ENCODE measurements at regions not wholly inside any gene's neighbourhood (a gene's known extent, or its start where the extent isn't known, plus 50 kb on each side); places are given as distances from the start of the nearest gene placed in this dataset.
"Not testable (repeated sequence)": the region's sequence is repeated elsewhere in the genome, so short reads cannot be mapped to it uniquely, and the experiment has no call there.

GRCh38 chr2:77867146-77867545 lies 345.0 kb upstream of the LRRTM4 start:
- H3K9me3 Mint-ChIP-seq, result peaks cover 12 to 13% of the 10 kb centered on the region in 2 donors
- no peak for DNase-seq (ENCODE audit: low spot score in 2 of 2)
- H3K36me3 Mint-ChIP-seq, result peaks cover 0 to 6% of the 10 kb centered on the region in 2 donors
- ATAC-seq, result no peak
- H3K27ac Mint-ChIP-seq, result no peak overlapping the region

- no peak overlapping the region for H3K27ac Mint-ChIP-seq
These were observed 351.3 kb upstream of the LRRTM4 start for GRCh38 chr2:77873506-77873905.

GRCh38 chr2:77900211-77900610 lies 378.0 kb upstream of the LRRTM4 start:
- not testable (repeated sequence) for H3K27ac Mint-ChIP-seq; DNase-seq (ENCODE audit: low spot score in 2 of 2); H3K36me3 Mint-ChIP-seq; ATAC-seq
- peaks cover 24 to 25% of the 10 kb centered on the region in 2 donors for H3K9me3 Mint-ChIP-seq

More at GRCh38 chr2:77873506-77873905, 351.3 kb upstream of the LRRTM4 start:
- Mint-ChIP-seq H3K9me3 (peaks cover 24 to 26% of the 10 kb centered on the region in 2 donors), H3K36me3 (peaks cover 0 to 9% of the 10 kb centered on the region in 2 donors)
- DNase-seq (ENCODE audit: low spot score in 2 of 2) (no peak), ATAC-seq (no peak)

GRCh38 chr2:77910136-77910535 lies 388.0 kb upstream of the LRRTM4 start:
- no peak overlapping the region for H3K27ac Mint-ChIP-seq
- H3K9me3 Mint-ChIP-seq, result peaks cover 15 to 27% of the 10 kb centered on the region in 2 donors
- H3K36me3 Mint-ChIP-seq, result no peaks in the 10 kb centered on the region
- ATAC-seq, result no peak
- no peak for DNase-seq (ENCODE audit: low spot score in 2 of 2)

- DNase-seq (ENCODE audit: low spot score in 2 of 2) (no peak), ATAC-seq (no peak)
- Mint-ChIP-seq H3K9me3 (peaks cover 0 to 22% of the 10 kb centered on the region in 2 donors), H3K36me3 (peaks cover 0 to 5% of the 10 kb centered on the region in 2 donors), H3K27ac (no peak overlapping the region)
These were observed 398.7 kb upstream of the LRRTM4 start for GRCh38 chr2:77920838-77921366.

GRCh38 chr2:77922567-77922966 lies 400.4 kb upstream of the LRRTM4 start:
- DNase-seq (ENCODE audit: low spot score in 2 of 2) (no peak), ATAC-seq (no peak)
- Mint-ChIP-seq H3K36me3 (peaks cover 0 to 6% of the 10 kb centered on the region in 2 donors), H3K27ac (no peak overlapping the region), H3K9me3 (peaks cover 0 to 22% of the 10 kb centered on the region in 2 donors)

GRCh38 chr2:77937366-77937765 lies 415.2 kb upstream of the LRRTM4 start:
- Mint-ChIP-seq H3K9me3 (peaks cover 9 to 13% of the 10 kb centered on the region in 2 donors), H3K36me3 (no peaks in the 10 kb centered on the region), H3K27ac (no peak overlapping the region)
- no peak for ATAC-seq
- DNase-seq (ENCODE audit: low spot score in 2 of 2), result no peak

GRCh38 chr2:77938462-77938861 lies 416.3 kb upstream of the LRRTM4 start:
- no peak for ATAC-seq
- Mint-ChIP-seq H3K36me3 (no peaks in the 10 kb centered on the region), H3K9me3 (peaks cover 9 to 18% of the 10 kb centered on the region in 2 donors), H3K27ac (no peak overlapping the region)
- no peak for DNase-seq (ENCODE audit: low spot score in 2 of 2)

- no peak for DNase-seq (ENCODE audit: low spot score in 2 of 2)
- peaks cover 18 to 23% of the 10 kb centered on the region in 2 donors for H3K9me3 Mint-ChIP-seq
- peaks cover 0 to 5% of the 10 kb centered on the region in 2 donors for H3K36me3 Mint-ChIP-seq
- H3K27ac Mint-ChIP-seq, result no peak overlapping the region
- ATAC-seq, result no peak
These were observed 417.2 kb upstream of the LRRTM4 start for GRCh38 chr2:77939370-77939769.

GRCh38 chr2:77939801-77940200 lies 417.6 kb upstream of the LRRTM4 start:
- peaks cover 0 to 6% of the 10 kb centered on the region in 2 donors for H3K36me3 Mint-ChIP-seq
- DNase-seq (ENCODE audit: low spot score in 2 of 2) (no peak), ATAC-seq (no peak)
- peaks cover 22 to 27% of the 10 kb centered on the region in 2 donors for H3K9me3 Mint-ChIP-seq
- no peak overlapping the region for H3K27ac Mint-ChIP-seq

GRCh38 chr2:77954931-77955330 lies 432.8 kb upstream of the LRRTM4 start:
- H3K36me3 Mint-ChIP-seq, result no peaks in the 10 kb centered on the region
- H3K27ac Mint-ChIP-seq, result no peak overlapping the region
- peaks cover 23 to 31% of the 10 kb centered on the region in 2 donors for H3K9me3 Mint-ChIP-seq
- DNase-seq (ENCODE audit: low spot score in 2 of 2) (no peak), ATAC-seq (no peak)

- Mint-ChIP-seq H3K27ac (no peak overlapping the region), H3K36me3 (peaks cover 13 to 16% of the 10 kb centered on the region in 2 donors), H3K9me3 (peaks cover 33 to 37% of the 10 kb centered on the region in 2 donors)
- ATAC-seq, result no peak
- DNase-seq (ENCODE audit: low spot score in 2 of 2), result no peak
These were observed 440.8 kb upstream of the LRRTM4 start for GRCh38 chr2:77962943-77963342.

- H3K9me3 Mint-ChIP-seq, result peaks cover 30 to 39% of the 10 kb centered on the region in 2 donors
- DNase-seq (ENCODE audit: low spot score in 2 of 2), result no peak
These were observed 455.4 kb upstream of the LRRTM4 start for GRCh38 chr2:77977471-77978063.

GRCh38 chr2:77995161-77995560 lies 473.0 kb upstream of the LRRTM4 start:
- Mint-ChIP-seq H3K9me3 (no peaks in the 10 kb centered on the region), H3K36me3 (no peaks in the 10 kb centered on the region), H3K27ac (no peak overlapping the region)
- ATAC-seq (no peak), DNase-seq (ENCODE audit: low spot score in 2 of 2) (no peak)

More at GRCh38 chr2:77977471-77978063, 455.4 kb upstream of the LRRTM4 start:
- H3K27ac Mint-ChIP-seq, result no peak overlapping the region
- no peak for ATAC-seq
- H3K36me3 Mint-ChIP-seq, result no peaks in the 10 kb centered on the region

GRCh38 chr2:77999376-77999775 lies 477.2 kb upstream of the LRRTM4 start:
- ATAC-seq (no peak), DNase-seq (ENCODE audit: low spot score in 2 of 2) (no peak)
- H3K27ac Mint-ChIP-seq, result no peak overlapping the region
- H3K9me3 Mint-ChIP-seq, result peaks cover 7% of the 10 kb centered on the region in 2 donors
- no peaks in the 10 kb centered on the region for H3K36me3 Mint-ChIP-seq

GRCh38 chr2:78009289-78009688 lies 487.1 kb upstream of the LRRTM4 start:
- Mint-ChIP-seq H3K27ac (no peak overlapping the region), H3K36me3 (no peaks in the 10 kb centered on the region), H3K9me3 (peaks cover 8 to 23% of the 10 kb centered on the region in 2 donors)
- ATAC-seq (no peak), DNase-seq (ENCODE audit: low spot score in 2 of 2) (no peak)

GRCh38 chr2:78011251-78011650 lies 489.1 kb upstream of the LRRTM4 start:
- no peaks in the 10 kb centered on the region for H3K36me3 Mint-ChIP-seq
- no peak for ATAC-seq
- H3K9me3 Mint-ChIP-seq, result peaks cover 17 to 24% of the 10 kb centered on the region in 2 donors
- no peak overlapping the region for H3K27ac Mint-ChIP-seq
- DNase-seq (ENCODE audit: low spot score in 2 of 2), result no peak

- no peaks in the 10 kb centered on the region for H3K36me3 Mint-ChIP-seq
- no peak overlapping the region for H3K27ac Mint-ChIP-seq
- H3K9me3 Mint-ChIP-seq, result peaks cover 10 to 19% of the 10 kb centered on the region in 2 donors
- no peak for ATAC-seq
- no peak for DNase-seq (ENCODE audit: low spot score in 2 of 2)
These were observed 498.3 kb upstream of the LRRTM4 start for GRCh38 chr2:78020491-78020890.
